Liver (tissue), 8 donors: ENCODE measurements at regions not wholly inside any gene's neighbourhood (a gene's known extent, or its start where the extent isn't known, plus 50 kb on each side); places are given as distances from the start of the nearest gene placed in this dataset.

Experiments
- DNase-seq: peaks from one replicate; pipeline ENCODE4 v3.0.0-alpha.2; 2017; ENCODE audit warnings: low spot score
- H3K27ac ChIP-seq, 2 donors: one replicate each; pipeline ENCODE4 v1.7.0; 2013; ENCODE audit warnings: inconsistent platforms in 2 of 2, low read length in 2 of 2, control low read depth in 1 of 2, low read depth in 1 of 2, mild to moderate bottlenecking in 1 of 2
- H3K27me3 ChIP-seq, 4 donors: one replicate each; pipeline versions ENCODE4 v1.6.1 to v1.7.0; 2013; ENCODE audit warnings: low read length in 3 of 4, inconsistent platforms in 1 of 4, mild to moderate bottlenecking in 1 of 4, moderate library complexity in 1 of 4; ENCODE audit not compliant: control insufficient read depth in 4 of 4, insufficient read depth in 4 of 4
- H3K36me3 ChIP-seq, 4 donors: one replicate each; pipeline versions ENCODE4 v1.6.1 to v1.7.0; 2013; ENCODE audit warnings: low read length in 3 of 4, mild to moderate bottlenecking in 3 of 4, low read depth in 1 of 4, moderate library complexity in 1 of 4; ENCODE audit not compliant: control insufficient read depth in 4 of 4, insufficient read depth in 3 of 4
- H3K4me1 ChIP-seq, 4 donors: one replicate each; pipeline versions ENCODE4 v1.6.1 to v1.7.0; 2013; ENCODE audit warnings: low read length in 3 of 4, mild to moderate bottlenecking in 3 of 4, moderate library complexity in 1 of 4; ENCODE audit not compliant: control insufficient read depth in 4 of 4, insufficient read depth in 4 of 4
- H3K4me3 ChIP-seq, 3 donors: one replicate each; pipeline versions ENCODE4 v1.6.1 to v1.7.0; 2013; ENCODE audit warnings: low read length in 3 of 3, control low read depth in 1 of 3, low read depth in 1 of 3, mild to moderate bottlenecking in 1 of 3
- H3K9ac ChIP-seq, 2 donors: one replicate each; pipeline ENCODE4 v1.7.0; 2013; ENCODE audit warnings: low read length in 2 of 2, mild to moderate bottlenecking in 2 of 2, moderate library complexity in 2 of 2, control low read depth in 1 of 2, low read depth in 1 of 2
- H3K9me3 ChIP-seq, 4 donors: one replicate each; pipeline versions ENCODE4 v1.6.1 to v1.7.0; 2013; ENCODE audit warnings: low read length in 3 of 4; ENCODE audit not compliant: control insufficient read depth in 4 of 4
- ATF3 ChIP-seq: IDR thresholded peaks from 2 replicates; pipeline ENCODE4 v1.6.1; 2016; ENCODE audit warnings: antibody characterized with exemption
- CTCF ChIP-seq: fragments of 150-350 bp; IDR thresholded peaks from 2 replicates; pipeline ENCODE4 v1.5.1; 2017; ENCODE audit warnings: improper control_type of control experiment, low read depth, low read length; ENCODE audit not compliant: missing input control
- EGR1 ChIP-seq, 2 donors: IDR thresholded peaks; 2 replicates each; pipeline ENCODE4 v1.6.1; 2016 to 2018; ENCODE audit warnings: antibody characterized with exemption in 2 of 2, low read depth in 2 of 2
- FOXA2 ChIP-seq: IDR thresholded peaks from 2 replicates; pipeline ENCODE4 v1.6.1; 2016; ENCODE audit warnings: antibody characterized with exemption
- HNF4A ChIP-seq, 2 donors: conservative IDR thresholded peaks; 2 replicates each; pipeline ENCODE4 v1.6.1; 2016; ENCODE audit warnings: antibody characterized with exemption in 2 of 2, mild to moderate bottlenecking in 2 of 2
- HNF4G ChIP-seq: IDR thresholded peaks from 2 replicates; pipeline ENCODE4 v1.6.1; 2016; ENCODE audit warnings: antibody characterized with exemption
- JUND ChIP-seq, 2 donors: IDR thresholded peaks; 2 replicates each; pipeline ENCODE4 v1.6.1; 2016; ENCODE audit warnings: antibody characterized with exemption in 2 of 2
- MAX ChIP-seq: IDR thresholded peaks from 2 replicates; pipeline ENCODE4 v1.6.1; 2016; ENCODE audit warnings: antibody characterized with exemption
- NR2F2 ChIP-seq: IDR thresholded peaks from 2 replicates; pipeline ENCODE4 v1.6.1; 2016; ENCODE audit warnings: antibody characterized with exemption
- RAD21 ChIP-seq, 2 donors: IDR thresholded peaks; 2 replicates each; pipeline ENCODE4 v1.6.1; 2016; ENCODE audit warnings: antibody characterized with exemption in 2 of 2, mild to moderate bottlenecking in 2 of 2
- REST ChIP-seq: IDR thresholded peaks from 2 replicates; pipeline ENCODE4 v1.6.1; 2016; ENCODE audit warnings: antibody characterized with exemption, mild to moderate bottlenecking
- RXRA ChIP-seq, 2 donors: IDR thresholded peaks; 2 replicates each; pipeline ENCODE4 v1.6.1; 2017 to 2018; ENCODE audit warnings: antibody characterized with exemption in 2 of 2, mild to moderate bottlenecking in 1 of 2
- SP1 ChIP-seq: IDR thresholded peaks from 2 replicates; pipeline ENCODE4 v1.6.1; 2018; ENCODE audit warnings: antibody characterized with exemption, mild to moderate bottlenecking
- TAF1 ChIP-seq: conservative IDR thresholded peaks from 2 replicates; pipeline ENCODE4 v1.6.1; 2016; ENCODE audit warnings: antibody characterized with exemption, mild to moderate bottlenecking
- YY1 ChIP-seq: IDR thresholded peaks from 2 replicates; pipeline ENCODE4 v1.6.1; 2016; ENCODE audit warnings: antibody characterized with exemption, mild to moderate bottlenecking
- ZBTB33 ChIP-seq: IDR thresholded peaks from 2 replicates; pipeline ENCODE4 v1.6.1; 2016; ENCODE audit warnings: antibody characterized with exemption
- WGBS: extraction: QIAGEN DNeasy Blood & Tissue Kit; methylation state at CpG from one replicate; pipeline ENCODE4 v1.1.7; 2013; 5-methylcytosine and 5-hydroxymethylcytosine counted together
- donor health status: healthy.
- donor health status: healthy.
- donor health status: healthy.
- donor health status: healthy.
- donor health status: healthy.

GRCh38 chr2:219908538-219908937 is 281.1 kb downstream of the SLC4A3 start:
- Histone ChIP-seq H3K9ac (no peak overlapping the region), H3K4me1 (no peaks in the 10 kb centered on the region), H3K27ac (no peak overlapping the region), H3K27me3 (no peaks in the 10 kb centered on the region), H3K4me3 (no peak overlapping the region), H3K9me3 (no peaks in the 10 kb centered on the region), H3K36me3 (no peaks in the 10 kb centered on the region)
- no peak for DNase-seq
- WGBS, result 69% methylated on average over 2 of the region's 2 CpGs
- no peak for TF ChIP-seq ZBTB33
- no peak for TF ChIP-seq YY1
- TF ChIP-seq NR2F2, result no peak
- TF ChIP-seq RXRA (IDR thresholded peaks at IDR 0.05), result no peak

- no peaks in the 10 kb centered on the region for H3K4me1 ChIP-seq
- H3K36me3 ChIP-seq, result no peaks in the 10 kb centered on the region
- no peak for DNase-seq
- H3K4me3 ChIP-seq, result no peak overlapping the region
- TF ChIP-seq ATF3, result no peak
- no peak for TF ChIP-seq RXRA (IDR thresholded peaks at IDR 0.05)
- no peak for TF ChIP-seq MAX
- TF ChIP-seq REST, result no peak
- TF ChIP-seq SP1, result no peak
- TF ChIP-seq YY1, result no peak
- TF ChIP-seq RAD21 (IDR thresholded peaks at IDR 0.05), result no peak
- no peak for TF ChIP-seq TAF1
- TF ChIP-seq CTCF, result no peak
- TF ChIP-seq FOXA2, result no peak
- TF ChIP-seq JUND (IDR thresholded peaks at IDR 0.05), result no peak
- no peak for TF ChIP-seq HNF4G
- no peak for TF ChIP-seq HNF4A (conservative IDR thresholded peaks at IDR 0.05)
- TF ChIP-seq NR2F2, result no peak
- TF ChIP-seq EGR1 (IDR thresholded peaks at IDR 0.05; ENCODE audit: low read depth in 2 of 2), result no peak
- H3K9me3 ChIP-seq, result no peaks in the 10 kb centered on the region
- H3K9ac ChIP-seq, result no peak overlapping the region
- H3K27me3 ChIP-seq, result no peaks in the 10 kb centered on the region
- whole genome bisulfite sequencing, result 68% methylated on average over 4 of the region's 4 CpGs
- H3K27ac ChIP-seq, result no peak overlapping the region
Measured at GRCh38 chr2:219911541-219911940, 284.1 kb downstream of the SLC4A3 start.
